CD1c-positive myeloid dendritic cell (primary cell): ENCODE measurements at regions not wholly inside any gene's neighbourhood (a gene's known extent, or its start where the extent isn't known, plus 50 kb on each side); places are given as distances from the start of the nearest gene placed in this dataset.

ENCODE experiments used
- DNase-seq: peaks from one replicate; pipeline ENCODE4 v3.0.0-alpha.2; 2016; ENCODE audit errors: extremely low spot score

DNA sequence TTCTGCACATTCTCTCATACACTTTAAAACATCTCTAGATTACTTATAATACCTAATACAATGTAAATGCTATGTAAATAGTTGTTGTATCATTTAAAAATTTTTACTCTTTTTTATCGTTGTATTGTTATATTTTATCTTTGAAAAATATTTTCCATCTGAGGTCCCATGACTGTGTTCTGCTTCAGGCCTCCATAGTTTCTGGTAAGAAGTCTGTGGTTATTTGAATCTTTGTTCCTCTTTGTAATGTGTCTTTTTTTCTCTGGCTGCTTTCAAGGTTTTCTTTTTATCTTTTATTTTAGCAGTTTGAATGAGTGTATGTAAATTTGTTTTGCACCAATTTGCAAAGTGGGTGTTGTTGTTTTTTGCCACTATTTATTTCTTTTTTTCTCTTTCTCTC lies 263.1 kb downstream of the RPS24 start:
- peak; percentile 45 for DNase-seq

DNA sequence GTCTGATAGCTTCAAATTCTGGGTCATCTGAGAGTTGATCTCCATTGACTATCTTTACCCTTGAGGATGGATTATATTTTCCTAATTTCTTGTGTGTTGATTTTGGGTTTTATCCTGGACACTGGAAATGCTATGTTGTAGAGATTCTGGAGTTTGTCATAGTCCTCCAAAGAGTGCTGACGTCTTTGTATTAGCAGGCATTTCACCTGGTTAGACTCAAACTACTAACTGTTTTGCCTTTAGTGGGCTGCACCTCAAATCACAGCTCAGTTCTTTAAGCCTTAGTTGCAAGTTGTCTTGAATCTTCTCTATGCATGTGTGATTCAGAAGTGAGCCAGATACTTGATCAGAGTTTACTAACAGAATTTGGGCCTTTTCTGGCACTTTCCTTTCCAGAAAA lies 264.3 kb downstream of the RPS24 start:
- DNase-seq = no peak

GRCh38 chr10:78298835-78299234 lies 265.2 kb downstream of the RPS24 start:
- no peak for DNase-seq

- DNase-seq = peak; percentile 80
These were observed 266.3 kb downstream of the RPS24 start for GRCh38 chr10:78299851-78300468.

DNA sequence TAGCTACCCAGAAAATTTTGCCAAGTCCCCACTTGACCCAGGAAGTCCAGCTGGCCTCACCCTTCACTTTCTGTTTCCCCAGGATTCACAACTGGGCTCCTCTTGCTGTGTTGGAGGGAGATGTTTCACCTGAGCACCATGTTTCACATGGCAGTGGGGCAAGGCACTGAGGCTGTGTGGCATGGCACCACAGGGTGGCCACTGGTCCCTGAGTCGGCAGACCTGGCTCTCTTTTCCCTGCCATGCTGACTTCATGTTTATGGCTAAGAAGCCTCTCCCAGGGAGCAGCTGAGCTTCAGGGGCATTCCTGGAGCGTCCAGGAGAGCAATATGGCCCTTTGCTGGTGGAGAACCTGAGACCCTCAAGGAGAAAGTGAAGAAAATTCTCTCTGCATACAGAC lies 266.9 kb downstream of the RPS24 start:
- DNase-seq = no peak

DNA sequence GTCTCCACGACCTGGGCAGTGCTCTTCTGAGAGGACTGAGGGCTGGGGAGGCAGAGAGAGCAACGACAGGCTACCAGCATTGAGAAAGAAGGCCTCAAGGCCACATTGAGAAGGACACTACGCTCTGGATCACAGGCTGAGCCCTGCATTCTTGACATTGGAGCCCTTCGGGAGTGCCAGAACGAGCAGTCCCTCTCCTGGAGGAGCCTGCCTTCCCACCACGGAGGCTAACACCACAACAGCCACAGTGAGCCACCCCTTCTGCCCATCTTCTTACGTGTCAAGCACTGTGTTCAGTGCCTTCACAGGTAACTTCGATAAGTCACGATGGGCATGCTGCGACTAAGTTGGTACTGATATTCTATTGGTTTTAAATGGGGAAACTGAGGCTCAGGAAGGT lies 267.8 kb downstream of the RPS24 start:
- DNase-seq = no peak

GRCh38 chr10:78301891-78302738 lies 268.5 kb downstream of the RPS24 start:
- peak; percentile 44 for DNase-seq

DNA sequence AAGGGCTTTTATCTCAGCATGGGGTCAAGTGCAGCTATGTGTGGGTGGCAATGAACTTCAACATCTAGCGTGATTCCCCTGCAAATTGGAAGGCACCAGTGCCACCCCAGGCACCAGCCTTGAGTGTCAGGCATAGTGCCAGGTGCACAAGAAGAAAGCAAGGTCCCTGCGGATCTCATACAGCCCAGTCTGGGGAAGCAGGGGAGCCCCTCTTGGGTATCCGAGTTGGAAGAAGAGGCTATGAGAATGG lies 269.0 kb downstream of the RPS24 start:
- no peak for DNase-seq

DNA sequence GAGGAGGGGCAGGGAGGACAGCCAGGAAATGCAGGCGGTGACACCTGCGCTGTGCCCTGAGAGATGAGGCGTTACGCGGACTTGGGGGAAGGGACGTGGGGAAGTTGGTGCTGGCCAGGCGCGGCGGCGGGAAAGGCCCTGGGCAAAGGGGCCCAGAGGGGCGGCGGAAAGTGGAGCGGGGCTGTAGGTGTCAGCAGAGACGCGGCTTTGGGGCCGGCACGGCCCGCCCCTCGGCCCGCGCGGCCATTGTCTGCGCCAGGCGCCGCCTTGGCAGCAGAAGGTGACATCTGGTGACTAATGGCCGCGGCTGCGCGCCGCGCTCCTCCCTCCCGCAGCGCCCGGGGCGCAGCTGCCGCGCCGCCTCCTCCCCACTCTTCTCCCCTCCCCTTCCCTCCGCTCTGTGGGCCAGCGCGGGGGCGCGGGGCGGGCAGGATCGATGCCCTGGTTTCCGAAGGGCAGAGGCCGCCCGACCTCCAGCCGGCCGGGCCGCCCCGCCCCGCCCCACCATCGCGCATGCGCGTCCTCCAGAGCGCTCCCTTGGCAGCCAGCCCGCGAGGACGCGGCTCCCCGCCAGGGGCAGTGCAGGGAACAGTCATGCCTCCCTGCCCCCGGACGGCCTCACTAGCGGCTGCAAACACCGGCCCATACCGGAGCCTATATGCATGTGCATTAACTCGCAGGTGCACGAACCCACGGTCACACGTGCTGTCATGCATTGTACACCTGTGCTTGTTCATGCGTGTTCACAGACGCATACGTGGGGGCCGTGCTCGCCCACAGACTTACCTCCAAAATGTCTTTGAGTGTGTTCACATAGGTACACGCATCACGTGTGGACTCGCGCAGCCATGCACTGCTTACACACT lies 269.6 kb downstream of the RPS24 start:
- DNase-seq = peak; percentile 98

DNA sequence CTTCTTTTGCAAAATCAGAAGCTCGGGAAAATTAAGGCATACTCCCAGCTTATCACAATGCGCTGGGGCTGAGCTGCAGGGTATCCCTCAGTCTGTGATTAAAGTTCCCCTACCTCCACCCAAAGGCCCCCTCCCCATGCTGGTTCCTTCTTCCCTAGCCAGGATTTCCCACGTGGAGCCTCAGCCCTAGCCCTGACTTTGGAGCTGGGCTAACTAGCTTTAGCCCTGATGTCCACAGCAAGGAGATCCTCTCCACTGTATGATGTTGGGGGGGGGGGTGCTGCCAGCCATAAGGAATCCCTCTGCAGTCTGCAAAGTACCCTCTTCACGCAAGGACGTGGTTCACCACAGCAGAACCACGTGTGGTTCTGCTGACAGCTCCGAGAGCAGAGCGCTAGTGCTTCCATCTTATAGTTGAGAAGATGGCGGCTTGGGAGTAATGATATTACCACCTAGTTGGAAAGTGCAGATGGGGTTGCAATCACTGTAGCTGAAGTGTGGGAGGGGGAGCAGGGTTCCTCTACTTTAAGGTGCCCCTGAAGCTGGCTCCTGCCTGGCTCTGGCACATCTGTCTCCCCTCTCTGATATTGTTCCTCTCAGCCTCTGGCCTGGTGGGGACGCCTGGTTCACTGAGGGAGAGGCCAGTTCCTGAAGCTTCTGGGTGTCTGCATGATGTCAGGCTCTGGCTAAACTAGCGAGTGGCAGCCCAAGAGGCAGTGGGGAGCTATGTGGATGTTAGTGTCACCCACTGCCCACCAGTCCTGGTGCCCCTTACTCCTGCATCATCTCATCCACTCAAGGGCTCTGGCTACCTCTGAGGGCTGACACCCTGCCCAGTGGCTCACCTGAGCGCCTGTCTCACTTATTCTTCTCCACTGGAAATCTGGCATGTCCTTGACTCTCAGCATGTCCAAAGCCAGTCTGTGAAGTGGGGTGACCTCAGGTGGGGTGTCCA lies 270.7 kb downstream of the RPS24 start:
- no peak for DNase-seq

GRCh38 chr10:78305311-78305710 lies 271.6 kb downstream of the RPS24 start:
- DNase-seq = no peak

GRCh38 chr10:78306358-78306757 lies 272.7 kb downstream of the RPS24 start:
- DNase-seq = no peak

DNA sequence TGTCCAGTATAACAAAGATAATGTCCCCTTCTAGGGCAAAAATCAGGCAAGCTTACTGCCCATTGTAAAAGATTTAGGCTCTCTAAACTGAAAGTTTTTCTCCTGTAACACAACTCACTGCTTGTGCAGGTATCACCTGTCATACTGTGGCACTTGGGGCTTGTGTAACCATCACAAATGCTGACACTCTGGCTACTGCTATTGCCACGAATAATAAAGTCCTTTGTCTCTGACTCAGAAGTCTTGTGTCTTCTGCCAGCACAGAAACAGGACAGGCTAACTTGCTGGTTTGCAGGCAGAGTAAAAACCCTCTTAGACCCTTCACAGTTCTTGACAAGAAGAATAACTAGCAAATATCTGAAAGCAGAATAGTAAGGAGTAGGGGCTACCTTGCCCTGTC lies 273.9 kb downstream of the RPS24 start:
- DNase-seq = no peak

DNA sequence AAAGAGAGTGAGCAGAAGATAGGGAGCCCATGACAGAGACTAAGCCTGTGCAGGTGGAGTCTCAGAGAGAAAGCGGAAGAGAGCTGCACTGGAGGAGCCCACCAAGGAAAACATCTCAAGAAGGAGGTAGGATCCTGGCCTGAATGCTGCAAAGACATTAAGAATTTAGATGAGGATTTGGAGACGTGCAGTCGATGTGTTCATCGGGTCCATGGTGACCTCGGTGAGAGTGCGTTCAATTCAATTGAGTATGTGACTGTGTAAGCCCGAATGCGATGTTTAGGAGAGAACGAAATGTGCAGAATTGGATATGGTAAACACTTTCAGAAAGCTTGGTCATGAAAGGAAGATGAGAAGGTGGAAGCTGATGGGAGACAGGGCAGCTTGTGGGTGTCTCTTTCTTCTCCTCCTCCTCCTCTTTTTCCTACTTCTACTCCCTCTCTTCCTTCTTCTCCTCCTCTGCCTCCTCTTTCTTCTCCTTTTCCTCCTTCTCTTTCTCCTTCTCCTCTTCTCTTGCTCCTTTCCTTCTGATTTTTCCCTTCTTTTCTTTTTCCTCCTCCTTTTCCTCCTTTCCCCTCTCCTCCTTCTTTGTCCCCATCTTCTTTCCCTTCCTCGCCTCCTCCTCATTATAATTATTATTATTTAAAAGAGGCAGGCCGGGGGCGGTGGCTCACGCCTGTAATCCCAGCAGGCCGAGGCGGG lies 276.0 kb downstream of the RPS24 start:
- no peak for DNase-seq

DNA sequence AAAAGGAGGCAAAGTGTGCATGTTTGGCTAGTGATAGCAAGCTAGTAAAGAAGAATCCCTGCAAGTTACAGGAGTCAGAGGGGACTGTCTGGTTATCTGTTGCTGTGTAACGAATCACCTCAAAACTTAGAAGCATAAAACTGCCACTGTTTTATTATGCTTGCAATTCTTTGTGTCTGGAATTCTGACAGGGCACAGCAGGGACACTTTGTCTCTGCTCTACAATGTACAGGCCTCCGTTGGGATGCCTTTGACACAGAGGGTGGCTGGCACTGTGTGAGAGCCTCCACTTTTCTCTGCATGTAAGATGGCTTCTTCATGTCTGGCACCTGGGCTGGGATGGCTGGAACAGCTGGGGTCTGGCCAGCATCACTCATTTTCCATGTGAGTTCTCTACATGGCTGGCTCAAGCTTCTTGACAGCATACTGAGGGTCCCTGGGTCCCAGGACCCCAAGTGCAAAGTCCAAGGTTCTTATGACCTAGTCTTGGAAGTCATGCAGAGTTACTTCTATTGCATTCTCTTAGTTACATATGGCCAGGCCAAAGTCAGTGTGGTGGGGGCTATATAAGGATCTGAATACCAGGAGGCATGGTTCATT lies 276.9 kb downstream of the RPS24 start:
- DNase-seq = no peak

DNA sequence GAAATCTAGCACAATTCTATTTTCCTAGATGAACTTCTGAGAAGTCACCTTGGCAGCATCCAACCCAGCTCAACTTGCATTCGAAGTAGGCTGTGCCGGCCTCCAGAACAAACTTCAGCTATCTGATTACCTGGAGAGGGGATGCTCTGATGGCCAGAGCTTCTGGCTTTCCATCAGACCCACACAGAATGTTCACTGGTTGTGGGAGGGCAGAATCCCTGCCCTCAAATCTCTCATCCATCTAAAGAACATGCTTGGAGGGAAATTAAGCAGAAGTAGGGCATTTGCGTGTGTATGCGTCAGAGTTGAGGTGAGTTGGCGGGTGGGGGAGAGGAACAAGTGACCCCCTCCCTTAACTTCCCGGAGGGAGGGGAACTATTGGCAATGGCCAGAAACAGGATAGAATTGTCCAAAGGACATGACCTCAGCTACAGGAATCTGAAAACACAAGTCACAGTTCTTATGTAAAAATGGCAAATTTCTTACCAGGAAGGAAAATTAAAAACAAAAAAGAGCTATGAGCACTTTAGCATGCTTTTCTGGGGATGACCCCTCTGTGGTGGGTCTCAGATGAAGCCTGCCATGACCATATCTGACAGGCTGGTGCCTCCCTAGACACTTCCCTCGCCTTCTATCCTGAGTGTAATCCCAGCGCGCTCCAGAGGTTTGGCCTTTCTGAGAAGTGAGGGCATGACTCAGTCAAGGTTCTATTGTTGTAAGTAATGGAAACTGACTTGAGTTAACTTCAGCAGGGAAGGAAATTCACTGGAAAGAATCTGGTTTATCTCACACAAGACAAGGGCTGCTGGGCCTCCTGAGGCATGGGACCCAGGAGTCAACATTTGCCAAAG lies 278.8 kb downstream of the RPS24 start:
- DNase-seq = no peak

- DNase-seq = no peak
These were observed 279.4 kb downstream of the RPS24 start for GRCh38 chr10:78313048-78313381.

DNA sequence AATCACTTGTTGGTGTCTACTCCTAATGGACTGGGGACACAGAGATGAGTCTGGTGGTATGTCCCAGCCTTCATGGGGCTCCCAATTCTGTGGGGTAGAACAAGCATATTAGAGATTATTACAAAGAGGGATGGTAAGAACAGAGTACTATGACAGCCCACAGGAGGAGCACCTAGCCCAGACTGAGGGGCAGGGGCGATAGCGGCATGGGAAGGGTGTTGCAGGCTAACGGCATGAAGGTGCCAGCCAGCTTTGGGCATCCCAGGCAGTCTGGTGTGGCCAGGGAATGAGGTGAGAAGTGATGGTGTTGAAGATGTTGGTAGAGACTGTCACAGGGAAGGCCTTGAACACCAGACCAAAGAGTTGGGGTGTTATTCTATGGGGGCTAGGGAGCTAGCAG lies 280.0 kb downstream of the RPS24 start:
- DNase-seq = no peak

DNA sequence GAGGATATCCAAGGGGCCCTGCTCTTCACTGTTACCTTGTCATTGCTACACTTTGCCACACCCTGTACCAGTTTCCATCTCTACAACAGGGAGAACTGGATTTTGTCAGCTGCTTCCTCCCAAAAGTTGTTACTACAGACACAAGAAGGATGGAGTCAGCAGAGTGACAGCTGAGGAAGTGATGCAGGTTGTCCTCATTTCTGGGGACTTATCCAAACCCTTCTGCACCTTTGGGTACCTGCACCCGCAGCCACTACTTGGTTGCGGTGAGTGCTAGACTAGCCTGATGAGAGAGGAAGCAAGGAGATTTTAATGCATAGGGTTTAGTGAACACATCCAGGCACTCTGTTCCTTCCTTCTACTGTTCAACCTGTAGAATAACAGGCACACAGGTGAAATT lies 281.0 kb downstream of the RPS24 start:
- no peak for DNase-seq

- no peak for DNase-seq
These were observed 282.8 kb downstream of the RPS24 start for GRCh38 chr10:78316451-78316931.
